Stimulated activated CD4-positive, alpha-beta T cell treated with anti-CD3 and anti-CD28 coated beads, TNF-alpha, amount 100 ng/mL, for 4 hours (primary cell): ENCODE measurements at regions not wholly inside any gene's neighbourhood (a gene's known extent, or its start where the extent isn't known, plus 50 kb on each side); places are given as distances from the start of the nearest gene placed in this dataset.
"Not testable (repeated sequence)": the region's sequence is repeated elsewhere in the genome, so short reads cannot be mapped to it uniquely, and the experiment has no call there.

ENCODE experiments used
- DNase-seq, 3 experiments: peaks; one replicate each; pipeline ENCODE4 v3.0.0-alpha.2; 2020; ENCODE audit warnings: low read depth in 3 of 3

GRCh38 chr14:49243777-49244176, 342.4 kb downstream of the RPS29 start:
- DNase-seq: not testable (repeated sequence)

- no peak for DNase-seq
These were observed 345.8 kb downstream of the RPS29 start for GRCh38 chr14:49240383-49240782.

GRCh38 chr14:49228552-49228951, 357.6 kb downstream of the RPS29 start:
- DNase-seq: no peak

- no peak for DNase-seq
These were observed 364.9 kb downstream of the RPS29 start for GRCh38 chr14:49221316-49221715.

- no peak for DNase-seq
These were observed 365.7 kb downstream of the RPS29 start for GRCh38 chr14:49220492-49220891.

GRCh38 chr14:49218436-49219092, 367.6 kb downstream of the RPS29 start:
- DNase-seq: no peak

- no peak for DNase-seq
These were observed 373.5 kb downstream of the RPS29 start for GRCh38 chr14:49212721-49213120.

GRCh38 chr14:49209416-49209815, 376.8 kb downstream of the RPS29 start:
- DNase-seq: no peak

- no peak for DNase-seq
These were observed 379.4 kb downstream of the RPS29 start for GRCh38 chr14:49206828-49207227.

- no peak for DNase-seq
These were observed 382.5 kb downstream of the RPS29 start for GRCh38 chr14:49203676-49204075.

GRCh38 chr14:49199159-49199558, 387.0 kb downstream of the RPS29 start:
- DNase-seq: no peak

- no peak for DNase-seq
These were observed 389.9 kb downstream of the RPS29 start for GRCh38 chr14:49196327-49196726.

- no peak for DNase-seq
These were observed 392.1 kb downstream of the RPS29 start for GRCh38 chr14:49194067-49194466.

GRCh38 chr14:49193332-49194065, 392.7 kb downstream of the RPS29 start:
- DNase-seq: no peak

- no peak for DNase-seq
These were observed 394.8 kb downstream of the RPS29 start for GRCh38 chr14:49191380-49191779.

- DNase-seq: no peak
These were observed 396.8 kb downstream of the RPS29 start for GRCh38 chr14:49189375-49189774.

- DNase-seq: no peak
These were observed 398.4 kb downstream of the RPS29 start for GRCh38 chr14:49187799-49188198.

GRCh38 chr14:49173765-49174373, 412.3 kb downstream of the RPS29 start:
- no peak for DNase-seq

GRCh38 chr14:49164074-49164473, 422.1 kb downstream of the RPS29 start:
- DNase-seq: no peak

GRCh38 chr14:49160983-49161382, 425.2 kb downstream of the RPS29 start:
- DNase-seq: no peak

- no peak for DNase-seq
These were observed 427.1 kb downstream of the RPS29 start for GRCh38 chr14:49159081-49159480.

- DNase-seq: no peak
These were observed 446.6 kb downstream of the RPS29 start for GRCh38 chr14:49139593-49139992.

GRCh38 chr14:49134940-49135339, 451.2 kb downstream of the RPS29 start:
- DNase-seq: no peak
